H1 (cell line): ENCODE measurements at regions not wholly inside any gene's neighbourhood (a gene's known extent, or its start where the extent isn't known, plus 50 kb on each side); places are given as distances from the start of the nearest gene placed in this dataset.

Experiments
- CEBPB ChIP-seq: IDR thresholded peaks from 2 replicates; pipeline ENCODE4 v1.6.1; 2012; ENCODE audit warnings: low read depth, low read length
- CREB1 ChIP-seq: IDR thresholded peaks from 2 replicates; pipeline ENCODE4 v1.6.1; 2012; ENCODE audit warnings: inconsistent platforms
- CTCF ChIP-seq, 3 experiments: IDR thresholded peaks; 1 replicate in 2 of 3; 2 replicates in 1 of 3; pipeline versions ENCODE4 v1.5.1 to v1.6.1; 2011; ENCODE audit warnings: low read length in 3 of 3, mild to moderate bottlenecking in 3 of 3, inconsistent platforms in 2 of 3, low read depth in 1 of 3, moderate library complexity in 1 of 3; ENCODE audit not compliant: insufficient read depth in 1 of 3; ENCODE audit errors: control extremely low read depth in 1 of 3
- EGR1 ChIP-seq: IDR thresholded peaks from 2 replicates; pipeline ENCODE4 v1.6.1; 2011; ENCODE audit warnings: low read depth, low read length, borderline replicate concordance
- FOSL1 ChIP-seq: IDR thresholded peaks from 2 replicates; pipeline ENCODE4 v1.6.1; 2011; ENCODE audit warnings: mild to moderate bottlenecking, low read depth, low read length, moderate library complexity; ENCODE audit not compliant: insufficient read depth
- JUN ChIP-seq: IDR thresholded peaks from 2 replicates; pipeline ENCODE4 v1.6.1; 2011; ENCODE audit warnings: low read depth, mild to moderate bottlenecking, improper control_type of control experiment, low read length
- MAX ChIP-seq: IDR thresholded peaks from 2 replicates; pipeline ENCODE4 v1.6.1; 2012; ENCODE audit warnings: inconsistent platforms
- POLR2A ChIP-seq, 2 experiments: IDR thresholded peaks; 1 replicate in 1 of 2; 2 replicates in 1 of 2; pipeline ENCODE4 v1.6.1; 2011; ENCODE audit warnings: low read depth in 2 of 2, low read length in 2 of 2, mild to moderate bottlenecking in 2 of 2; ENCODE audit errors: control extremely low read depth in 1 of 2
- POLR2AphosphoS5 ChIP-seq: IDR thresholded peaks from 2 replicates; pipeline ENCODE4 v1.6.1; 2011; ENCODE audit warnings: low read depth, low read length
- SIRT6 ChIP-seq: IDR thresholded peaks from one replicate; pipeline ENCODE4 v1.7.1; 2012; ENCODE audit warnings: low read length, inconsistent platforms
- SP1 ChIP-seq: IDR thresholded peaks from 2 replicates; pipeline ENCODE4 v1.6.1; 2011; ENCODE audit warnings: low read depth, low read length
- TAF1 ChIP-seq: IDR thresholded peaks from 2 replicates; pipeline ENCODE4 v1.6.1; 2011; ENCODE audit warnings: mild to moderate bottlenecking, low read depth, low read length
- USF2 ChIP-seq: IDR thresholded peaks from 2 replicates; pipeline ENCODE4 v1.6.1; 2011; ENCODE audit warnings: low read length, improper control_type of control experiment
- ZNF274 ChIP-seq: IDR thresholded peaks from 2 replicates; pipeline ENCODE4 v1.7.0; 2012; ENCODE audit warnings: low read length, borderline replicate concordance; ENCODE audit errors: extremely low read depth

GRCh38 chr3:127092776-127093175 lies 100.2 kb upstream of the PRR23E start:
- TF ChIP-seq SIRT6 (no peak), POLR2A (IDR thresholded peaks at IDR 0.05; ENCODE audit: control extremely low read depth in 1 of 2, low read depth in 2 of 2, low read length in 2 of 2) (no peak), TAF1 (no peak), FOSL1 (no peak), CTCF (IDR thresholded peaks at IDR 0.05; ENCODE audit: control extremely low read depth in 1 of 3, insufficient read depth in 1 of 3, low read depth in 1 of 3, low read length in 3 of 3) (no peak), CEBPB (no peak), EGR1 (no peak), JUN (no peak), SP1 (no peak), USF2 (no peak), CREB1 (no peak), POLR2AphosphoS5 (no peak), MAX (no peak), ZNF274 (no peak)
